ENCODE measurements at regions not wholly inside any gene's neighbourhood (a gene's known extent, or its start where the extent isn't known, plus 50 kb on each side); places are given as distances from the start of the nearest gene placed in this dataset.

- H3K4me1 Mint-ChIP-seq = no peaks in the 10 kb centered on the region
- H3K9me3 Mint-ChIP-seq = peaks cover 0 to 1% (median 0%) of the 10 kb centered on the region in 11 donors
- Histone ChIP-seq H3K4me1 (ENCODE audit: control insufficient read depth in 2 of 2, insufficient read depth in 2 of 2, low read length in 2 of 2) (no peaks in the 10 kb centered on the region), H3K27me3 (ENCODE audit: control insufficient read depth in 2 of 2, insufficient read depth in 2 of 2, low read length in 2 of 2) (no peaks in the 10 kb centered on the region), H3K36me3 (ENCODE audit: control insufficient read depth in 2 of 3, insufficient read depth in 3 of 3, low read length in 3 of 3) (no peaks in the 10 kb centered on the region), H3K27ac (ENCODE audit: low read depth, low read length) (no peak overlapping the region), H3K4me3 (ENCODE audit: low read length) (no peak overlapping the region), H3K9me3 (ENCODE audit: control insufficient read depth in 2 of 3, low read length in 3 of 3) (no peaks in the 10 kb centered on the region)
- CTCF ChIA-PET = interaction anchor here (0.6 kb wide), 1 partner anchor 9 kb away, joined by 3 read pairs; no protein-coding TSS in a partner anchor
- no peak overlapping the region for H3K4me3 Mint-ChIP-seq
- peaks cover 24 to 50% (median 38%) of the 10 kb centered on the region in 5 donors for H3K27me3 Mint-ChIP-seq
- intact Hi-C loops (cut with micrococcal nuclease) = no loop called here
- H3K36me3 Mint-ChIP-seq = no peaks in the 10 kb centered on the region
- DNase-seq (no peak), ATAC-seq (no peak)
- POLR2A ChIA-PET = no interaction called here
- no peak overlapping the region for H3K27ac Mint-ChIP-seq
Measured at GRCh38 chr2:176680916-176681516, 411.8 kb downstream of the MTX2 start.

GRCh38 chr2:176681584-176682115 is 412.4 kb downstream of the MTX2 start:
- CTCF ChIA-PET = interaction anchor here (0.6 kb wide), 1 partner anchor 10 kb away, joined by 3 read pairs; no protein-coding TSS in a partner anchor

GRCh38 chr2:176682278-176682677 is 413.0 kb downstream of the MTX2 start:
- H3K27me3 ChIP-seq (ENCODE audit: control insufficient read depth in 2 of 2, insufficient read depth in 2 of 2, low read length in 2 of 2) = no peaks in the 10 kb centered on the region
- H3K36me3 Mint-ChIP-seq = no peaks in the 10 kb centered on the region
- no peak for ATAC-seq
- no peak overlapping the region for H3K27ac Mint-ChIP-seq
- no peak overlapping the region for H3K4me3 Mint-ChIP-seq
- DNase-seq = no peak
- no peaks in the 10 kb centered on the region for H3K9me3 Mint-ChIP-seq
- H3K9me3 ChIP-seq (ENCODE audit: control insufficient read depth in 2 of 3, low read length in 3 of 3) = no peaks in the 10 kb centered on the region
- H3K4me1 Mint-ChIP-seq = no peaks in the 10 kb centered on the region
- H3K4me3 ChIP-seq (ENCODE audit: low read length) = no peak overlapping the region
- CTCF ChIA-PET = no interaction called here
- H3K27me3 Mint-ChIP-seq = peaks cover 24 to 53% (median 38%) of the 10 kb centered on the region in 5 donors
- no peak overlapping the region for H3K27ac ChIP-seq (ENCODE audit: low read depth, low read length)
- intact Hi-C loops (cut with micrococcal nuclease) = no loop called here
- H3K36me3 ChIP-seq (ENCODE audit: control insufficient read depth in 2 of 3, insufficient read depth in 3 of 3, low read length in 3 of 3) = no peaks in the 10 kb centered on the region
- POLR2A ChIA-PET = no interaction called here
- no peaks in the 10 kb centered on the region for H3K4me1 ChIP-seq (ENCODE audit: control insufficient read depth in 2 of 2, insufficient read depth in 2 of 2, low read length in 2 of 2)

More at GRCh38 chr2:176681584-176682115, 412.4 kb downstream of the MTX2 start:
- intact Hi-C loops (cut with micrococcal nuclease) = no loop called here
- H3K27ac Mint-ChIP-seq = no peak overlapping the region
- no peak overlapping the region for H3K4me3 Mint-ChIP-seq
- peaks cover 24 to 53% (median 39%) of the 10 kb centered on the region in 5 donors for H3K27me3 Mint-ChIP-seq
- no peak overlapping the region for H3K27ac ChIP-seq (ENCODE audit: low read depth, low read length)
- H3K4me1 Mint-ChIP-seq = no peaks in the 10 kb centered on the region
- H3K36me3 Mint-ChIP-seq = no peaks in the 10 kb centered on the region
- H3K4me3 ChIP-seq (ENCODE audit: low read length) = no peak overlapping the region
- peaks cover 0 to under 1% (median 0%) of the 10 kb centered on the region in 11 donors for H3K9me3 Mint-ChIP-seq
- no peak for ATAC-seq
- no peaks in the 10 kb centered on the region for H3K36me3 ChIP-seq (ENCODE audit: control insufficient read depth in 2 of 3, insufficient read depth in 3 of 3, low read length in 3 of 3)
- DNase-seq = no peak
- POLR2A ChIA-PET = no interaction called here
- H3K4me1 ChIP-seq (ENCODE audit: control insufficient read depth in 2 of 2, insufficient read depth in 2 of 2, low read length in 2 of 2) = no peaks in the 10 kb centered on the region
- H3K27me3 ChIP-seq (ENCODE audit: control insufficient read depth in 2 of 2, insufficient read depth in 2 of 2, low read length in 2 of 2) = no peaks in the 10 kb centered on the region
- no peaks in the 10 kb centered on the region for H3K9me3 ChIP-seq (ENCODE audit: control insufficient read depth in 2 of 3, low read length in 3 of 3)

DNA sequence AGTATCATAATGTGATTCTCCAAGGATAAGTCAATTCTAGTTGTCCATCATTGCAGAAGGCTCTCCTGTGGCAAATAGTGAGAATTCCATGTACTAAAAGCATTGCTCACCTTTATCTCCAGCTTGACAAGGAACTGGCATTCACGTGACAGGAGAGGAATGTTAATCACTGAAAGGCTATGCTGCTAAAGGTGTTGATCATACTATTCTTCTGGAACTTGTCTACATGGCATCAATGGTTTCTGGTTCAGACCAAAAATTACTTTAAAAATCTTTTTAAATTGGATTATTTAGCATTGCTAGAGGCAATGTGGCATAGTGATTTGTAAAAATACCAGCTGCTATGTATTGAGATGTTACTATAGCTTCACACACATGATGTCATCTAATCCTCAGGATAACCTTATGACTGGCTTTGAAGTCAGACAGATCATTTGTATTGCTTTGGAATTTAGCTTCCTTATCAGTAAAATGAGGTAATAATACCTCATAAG is 414.4 kb downstream of the MTX2 start:
- POLR2A ChIA-PET = no interaction called here
- DNase-seq (no peak), ATAC-seq (no peak)
- Mint-ChIP-seq H3K36me3 (no peaks in the 10 kb centered on the region), H3K4me1 (no peaks in the 10 kb centered on the region), H3K27me3 (peaks cover 23 to 49% (median 37%) of the 10 kb centered on the region in 5 donors), H3K4me3 (no peak overlapping the region), H3K9me3 (no peaks in the 10 kb centered on the region), H3K27ac (no peak overlapping the region)
- no peak overlapping the region for H3K27ac ChIP-seq (ENCODE audit: low read depth, low read length)
- H3K27me3 ChIP-seq (ENCODE audit: control insufficient read depth in 2 of 2, insufficient read depth in 2 of 2, low read length in 2 of 2) = no peaks in the 10 kb centered on the region
- CTCF ChIA-PET = no interaction called here
- H3K4me1 ChIP-seq (ENCODE audit: control insufficient read depth in 2 of 2, insufficient read depth in 2 of 2, low read length in 2 of 2) = no peaks in the 10 kb centered on the region
- intact Hi-C loops (cut with micrococcal nuclease) = no loop called here
- no peaks in the 10 kb centered on the region for H3K36me3 ChIP-seq (ENCODE audit: control insufficient read depth in 2 of 3, insufficient read depth in 3 of 3, low read length in 3 of 3)
- no peaks in the 10 kb centered on the region for H3K9me3 ChIP-seq (ENCODE audit: control insufficient read depth in 2 of 3, low read length in 3 of 3)
- no peak overlapping the region for H3K4me3 ChIP-seq (ENCODE audit: low read length)

- Histone ChIP-seq H3K4me1 (ENCODE audit: control insufficient read depth in 2 of 2, insufficient read depth in 2 of 2, low read length in 2 of 2) (no peaks in the 10 kb centered on the region), H3K36me3 (ENCODE audit: control insufficient read depth in 2 of 3, insufficient read depth in 3 of 3, low read length in 3 of 3) (no peaks in the 10 kb centered on the region), H3K27ac (ENCODE audit: low read depth, low read length) (no peak overlapping the region), H3K9me3 (ENCODE audit: control insufficient read depth in 2 of 3, low read length in 3 of 3) (no peaks in the 10 kb centered on the region), H3K4me3 (ENCODE audit: low read length) (no peak overlapping the region), H3K27me3 (ENCODE audit: control insufficient read depth in 2 of 2, insufficient read depth in 2 of 2, low read length in 2 of 2) (no peaks in the 10 kb centered on the region)
- Mint-ChIP-seq H3K4me1 (no peaks in the 10 kb centered on the region), H3K4me3 (no peak overlapping the region), H3K36me3 (no peaks in the 10 kb centered on the region), H3K27me3 (peaks cover 15 to 43% (median 34%) of the 10 kb centered on the region in 5 donors), H3K27ac (no peak overlapping the region), H3K9me3 (no peaks in the 10 kb centered on the region)
- intact Hi-C loops (cut with micrococcal nuclease) = no loop called here
- CTCF ChIA-PET = no interaction called here
- no peak for ATAC-seq
- no peak for DNase-seq
- POLR2A ChIA-PET = no interaction called here
Measured at GRCh38 chr2:176685908-176686307, 416.7 kb downstream of the MTX2 start.

DNA sequence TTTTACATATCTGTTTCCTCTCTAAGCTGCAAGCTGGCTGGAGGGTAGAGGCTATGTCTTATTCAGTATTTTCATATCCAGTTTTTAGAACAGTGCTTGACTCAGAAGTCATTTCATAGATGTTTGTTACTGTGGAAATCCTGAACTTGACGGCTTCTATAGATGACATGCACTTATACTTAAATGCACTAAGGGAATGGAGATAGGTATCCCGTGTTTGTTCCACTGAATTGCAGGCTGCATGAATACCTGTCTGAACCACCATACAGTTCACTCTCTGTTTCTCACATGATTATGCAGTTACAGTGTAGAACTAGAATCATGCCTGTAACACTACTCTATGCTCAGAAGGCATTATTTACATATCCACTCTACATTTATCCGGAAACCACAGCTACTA is 417.1 kb downstream of the MTX2 start:
- intact Hi-C loops (cut with micrococcal nuclease) = no loop called here
- Mint-ChIP-seq H3K4me3 (no peak overlapping the region), H3K9me3 (no peaks in the 10 kb centered on the region), H3K27ac (no peak overlapping the region), H3K27me3 (peaks cover 15 to 43% (median 34%) of the 10 kb centered on the region in 5 donors), H3K36me3 (no peaks in the 10 kb centered on the region), H3K4me1 (no peaks in the 10 kb centered on the region)
- H3K4me3 ChIP-seq (ENCODE audit: low read length) = no peak overlapping the region
- H3K9me3 ChIP-seq (ENCODE audit: control insufficient read depth in 2 of 3, low read length in 3 of 3) = no peaks in the 10 kb centered on the region
- no peaks in the 10 kb centered on the region for H3K4me1 ChIP-seq (ENCODE audit: control insufficient read depth in 2 of 2, insufficient read depth in 2 of 2, low read length in 2 of 2)
- ChIA-PET POLR2A (no interaction called here), CTCF (no interaction called here)
- H3K27ac ChIP-seq (ENCODE audit: low read depth, low read length) = no peak overlapping the region
- H3K36me3 ChIP-seq (ENCODE audit: control insufficient read depth in 2 of 3, insufficient read depth in 3 of 3, low read length in 3 of 3) = no peaks in the 10 kb centered on the region
- no peaks in the 10 kb centered on the region for H3K27me3 ChIP-seq (ENCODE audit: control insufficient read depth in 2 of 2, insufficient read depth in 2 of 2, low read length in 2 of 2)
- ATAC-seq (no peak), DNase-seq (no peak)

- H3K4me1 Mint-ChIP-seq = no peaks in the 10 kb centered on the region
- ChIA-PET CTCF (no interaction called here), POLR2A (no interaction called here)
- Histone ChIP-seq H3K4me3 (ENCODE audit: low read length) (no peak overlapping the region), H3K27me3 (ENCODE audit: control insufficient read depth in 2 of 2, insufficient read depth in 2 of 2, low read length in 2 of 2) (no peaks in the 10 kb centered on the region), H3K4me1 (ENCODE audit: control insufficient read depth in 2 of 2, insufficient read depth in 2 of 2, low read length in 2 of 2) (no peaks in the 10 kb centered on the region), H3K9me3 (ENCODE audit: control insufficient read depth in 2 of 3, low read length in 3 of 3) (no peaks in the 10 kb centered on the region), H3K36me3 (ENCODE audit: control insufficient read depth in 2 of 3, insufficient read depth in 3 of 3, low read length in 3 of 3) (no peaks in the 10 kb centered on the region), H3K27ac (ENCODE audit: low read depth, low read length) (no peak overlapping the region)
- no peak overlapping the region for H3K27ac Mint-ChIP-seq
- no peak for DNase-seq
- no peaks in the 10 kb centered on the region for H3K36me3 Mint-ChIP-seq
- H3K9me3 Mint-ChIP-seq = no peaks in the 10 kb centered on the region
- intact Hi-C loops (cut with micrococcal nuclease) = no loop called here
- no peak for ATAC-seq
- peaks cover 15 to 45% (median 37%) of the 10 kb centered on the region in 5 donors for H3K27me3 Mint-ChIP-seq
- no peak overlapping the region for H3K4me3 Mint-ChIP-seq
Measured at GRCh38 chr2:176687342-176687741, 418.1 kb downstream of the MTX2 start.
